Uterus (tissue), 2 donors: ENCODE measurements at regions not wholly inside any gene's neighbourhood (a gene's known extent, or its start where the extent isn't known, plus 50 kb on each side); places are given as distances from the start of the nearest gene placed in this dataset.

ENCODE experiments used
- CTCF ChIP-seq, 4 experiments: fragments of 200-600 bp in 2 of 4; fragments of 450-650 bp in 2 of 4; sonication (generic) in 2 of 4; IDR thresholded peaks; one replicate each; pipeline ENCODE4 v1.5.1; 2016 to 2019; ENCODE audit warnings: antibody characterized with exemption in 4 of 4, mild to moderate bottlenecking in 2 of 4, moderate library complexity in 1 of 4
- POLR2A ChIP-seq, 2 donors: fragments of 450-650 bp; IDR thresholded peaks; one replicate each; pipeline ENCODE4 v1.6.1; 2016; ENCODE audit warnings: antibody characterized with exemption in 2 of 2, mild to moderate bottlenecking in 1 of 2, moderate library complexity in 1 of 2

GRCh38 chrX:9207142-9207541, 173.2 kb upstream of the FAM9B start:
- TF ChIP-seq CTCF (IDR thresholded peaks at IDR 0.05) (no peak), POLR2A (IDR thresholded peaks at IDR 0.05) (no peak)
